HG03378 (cell line): ENCODE measurements at regions not wholly inside any gene's neighbourhood (a gene's known extent, or its start where the extent isn't known, plus 50 kb on each side); places are given as distances from the start of the nearest gene placed in this dataset.

Experiments used
- ATAC-seq: cut with Tn5 transposase; IDR thresholded peaks from one replicate; pipeline ENCODE4 v1.9.1; 2021; ENCODE audit warnings: mild to moderate bottlenecking, moderate library complexity; ENCODE audit not compliant: unreplicated experiment

DNA sequence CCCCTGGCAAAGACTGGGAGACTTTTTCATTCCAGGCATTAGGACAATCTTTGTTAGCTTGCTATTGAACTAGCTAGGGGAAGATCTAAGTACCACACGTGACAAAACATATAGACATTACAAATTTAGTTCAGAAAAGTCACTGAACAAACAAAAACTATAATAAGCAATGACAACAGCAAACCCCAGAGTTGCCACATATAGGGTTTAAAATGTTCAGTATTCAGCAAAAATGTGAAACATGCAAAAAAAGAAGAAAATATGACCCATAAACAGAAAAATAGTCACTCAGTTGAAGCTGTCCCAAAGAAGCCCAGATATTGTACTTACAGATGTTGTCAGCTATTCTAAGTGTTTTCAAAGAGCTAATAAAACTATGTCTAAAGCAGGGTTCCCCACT, 431.1 kb upstream of the CDH2 start:
- ATAC-seq, result no peak

GRCh38 chr18:28606686-28607085, 429.8 kb upstream of the CDH2 start:
- no peak for ATAC-seq

GRCh38 chr18:28602391-28602790, 425.5 kb upstream of the CDH2 start:
- no peak for ATAC-seq

DNA sequence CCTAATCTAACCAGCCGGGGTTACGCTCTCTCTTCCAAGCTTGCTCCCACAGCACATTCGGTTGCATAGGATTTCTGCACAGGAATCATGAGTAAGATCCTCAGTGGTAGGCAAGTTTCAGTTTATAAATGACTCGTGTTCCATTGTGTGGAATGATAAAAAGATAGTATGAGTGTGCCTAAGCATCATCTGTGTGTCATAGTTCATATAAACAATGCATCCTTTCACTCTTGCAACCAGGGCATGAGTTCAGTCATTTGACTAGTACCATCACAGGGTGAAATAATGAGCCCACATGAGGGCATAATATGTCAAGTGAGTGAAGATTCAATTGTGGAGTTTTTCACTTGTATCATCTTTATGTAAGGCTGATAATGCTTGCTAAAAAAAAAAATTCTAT, 417.1 kb upstream of the CDH2 start:
- no peak for ATAC-seq

- ATAC-seq, result no peak
Observed at GRCh38 chr18:28588884-28589549, 412.1 kb upstream of the CDH2 start.

DNA sequence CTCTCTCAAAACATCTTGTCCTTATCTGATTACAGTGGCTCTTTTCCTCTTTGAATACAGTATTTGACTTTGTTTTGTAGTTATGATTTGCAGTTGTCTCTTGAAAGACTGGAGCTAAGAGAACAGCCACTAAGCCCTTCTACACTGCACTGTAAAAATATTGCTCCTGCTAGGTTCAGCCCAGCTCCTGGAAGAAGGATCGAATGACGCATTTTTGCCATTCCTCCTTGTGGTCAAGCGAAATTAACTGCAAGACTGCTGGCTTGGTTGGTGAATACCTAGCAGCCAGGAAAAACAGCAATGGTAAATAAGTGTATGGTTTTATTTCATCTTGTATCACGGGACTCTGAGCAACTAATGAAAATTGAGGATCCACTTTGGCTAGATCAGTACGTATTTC, 407.8 kb upstream of the CDH2 start:
- ATAC-seq, result no peak

GRCh38 chr18:28582724-28583123, 405.8 kb upstream of the CDH2 start:
- no peak for ATAC-seq

DNA sequence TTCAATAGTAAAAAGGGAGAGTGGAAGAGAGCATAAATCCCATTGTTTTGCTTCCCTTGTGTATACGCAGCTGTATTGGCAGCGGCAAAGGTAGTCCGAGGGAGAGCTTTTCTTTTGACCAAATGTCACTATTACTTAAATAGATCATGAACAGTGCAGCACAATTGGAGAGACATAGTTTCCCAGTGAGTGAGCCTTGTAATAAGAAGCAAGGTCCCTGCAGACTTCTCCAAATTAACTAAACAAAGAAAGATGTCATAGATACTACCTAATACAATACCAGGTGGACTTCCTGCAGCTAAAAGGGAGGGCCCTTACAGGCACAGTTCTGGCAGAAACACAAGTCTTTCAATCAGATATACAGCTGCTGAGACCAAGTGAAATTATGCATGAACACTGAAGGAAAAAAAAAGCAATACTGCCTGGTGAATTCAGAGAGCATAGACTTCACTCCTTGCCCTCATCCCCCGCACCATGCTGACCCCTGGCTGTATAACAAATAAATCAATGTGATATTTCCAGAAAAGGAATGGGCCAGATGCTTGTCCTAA, 404.7 kb upstream of the CDH2 start:
- no peak for ATAC-seq

DNA sequence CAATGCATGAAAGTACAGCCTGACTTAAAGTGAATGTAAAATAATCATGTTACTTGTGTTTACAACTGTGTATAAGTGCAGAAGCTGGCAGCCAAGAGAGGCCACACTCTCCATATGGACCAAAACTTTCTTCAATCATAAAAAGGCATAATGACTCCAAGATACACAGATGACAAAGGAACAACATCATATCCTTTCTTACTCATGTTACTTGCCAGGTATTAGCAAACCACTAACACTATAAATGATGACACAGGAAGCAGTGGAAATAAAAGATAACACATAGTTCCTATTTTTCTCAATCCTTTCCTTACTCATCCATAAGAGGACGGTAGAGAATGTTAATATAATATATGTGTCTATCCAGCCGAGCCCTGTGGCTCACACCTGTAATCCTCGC, 400.0 kb upstream of the CDH2 start:
- ATAC-seq, result no peak

DNA sequence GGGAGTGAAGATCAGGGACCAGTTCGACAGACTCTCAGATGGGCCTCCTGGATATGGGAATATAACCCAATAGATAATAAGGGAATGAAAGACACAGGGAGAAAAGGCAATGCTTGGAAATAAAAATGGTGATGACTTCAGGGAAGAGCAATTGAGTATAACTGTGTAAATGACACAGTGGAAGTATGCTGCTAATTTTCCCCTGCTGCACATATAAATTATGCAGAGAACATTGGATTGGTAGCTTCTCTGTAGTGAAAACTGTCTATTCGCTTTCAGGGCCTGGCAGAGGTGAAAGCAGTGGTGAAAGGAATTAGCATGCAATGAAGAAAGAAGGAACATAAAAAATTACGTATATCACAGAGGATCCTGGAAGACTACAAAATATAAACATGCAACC, 398.2 kb upstream of the CDH2 start:
- no peak for ATAC-seq

DNA sequence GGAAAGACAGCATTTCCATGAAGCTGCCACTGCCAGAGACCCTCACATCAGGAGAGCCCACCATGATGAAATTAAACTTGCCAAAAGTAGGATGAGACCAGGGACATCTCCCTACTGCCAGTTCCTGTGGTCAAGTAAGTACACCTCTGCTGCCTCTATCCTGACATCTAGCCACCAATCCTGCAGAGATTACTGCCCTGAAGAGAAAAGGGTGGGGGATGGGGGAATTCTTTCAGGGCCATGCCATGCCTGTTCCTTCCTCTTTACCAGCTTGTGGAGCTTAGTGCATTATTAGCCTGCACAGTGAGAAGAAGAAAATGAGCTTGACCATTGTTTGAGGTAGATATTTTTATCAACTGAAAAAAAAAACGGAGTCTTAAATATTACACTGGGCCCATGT, 397.2 kb upstream of the CDH2 start:
- ATAC-seq, result no peak

- no peak for ATAC-seq
Observed at GRCh38 chr18:28571929-28572328, 395.0 kb upstream of the CDH2 start.

DNA sequence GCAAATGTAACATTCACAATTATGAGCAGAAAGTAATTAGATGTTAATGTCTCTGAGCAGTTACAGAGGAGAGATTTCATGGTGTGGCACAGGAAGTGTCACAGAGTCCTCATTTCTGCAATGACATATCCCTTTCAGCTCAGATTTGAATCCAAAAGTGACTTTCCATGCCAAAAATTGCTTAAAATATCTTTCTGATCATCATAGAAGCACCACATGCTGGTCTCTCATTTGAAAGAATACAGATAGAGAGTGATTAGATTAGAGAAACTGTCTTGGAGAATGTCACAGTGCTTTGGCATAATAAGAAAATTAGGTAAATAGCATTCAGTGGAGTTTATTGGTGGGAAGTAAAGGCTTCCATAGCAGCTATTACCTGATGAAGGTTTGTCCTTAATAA, 383.4 kb upstream of the CDH2 start:
- no peak for ATAC-seq

DNA sequence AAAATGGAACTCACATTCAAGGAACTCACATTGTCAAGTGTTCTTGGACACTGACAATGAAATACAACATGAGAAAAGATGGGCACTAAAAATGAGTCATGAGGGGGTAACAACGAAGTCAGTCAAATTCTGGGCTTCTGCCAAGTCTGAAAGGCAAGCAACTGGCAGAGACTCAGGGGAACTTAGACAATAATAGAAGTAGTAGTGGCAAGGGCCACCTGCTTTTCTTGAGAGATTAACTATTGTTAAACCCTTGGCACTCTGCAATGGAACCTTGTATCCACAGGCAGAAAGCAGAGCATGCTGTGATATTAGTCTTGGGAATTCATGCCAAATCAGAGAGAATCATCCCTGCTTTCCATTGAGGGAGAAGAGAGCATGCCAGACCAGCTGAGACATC, 382.6 kb upstream of the CDH2 start:
- no peak for ATAC-seq

DNA sequence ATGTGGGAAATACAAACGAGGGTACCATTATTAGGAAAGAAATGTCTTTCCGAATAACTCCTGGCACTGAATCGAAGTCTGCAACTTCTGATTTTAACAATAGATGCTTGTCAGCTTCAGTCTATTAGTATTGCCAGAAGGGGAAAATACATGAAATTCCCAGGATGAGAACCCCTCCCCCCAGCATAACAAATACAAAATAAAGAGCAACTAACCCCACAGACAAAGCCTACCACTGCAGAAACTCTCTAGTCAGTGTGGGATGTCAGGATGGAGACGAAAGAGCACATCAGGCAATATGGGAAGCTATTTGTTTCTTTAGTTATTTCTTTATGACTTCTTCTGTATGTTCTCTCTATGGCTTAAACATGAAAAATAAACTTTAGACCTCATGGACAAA, 365.0 kb upstream of the CDH2 start:
- no peak for ATAC-seq

DNA sequence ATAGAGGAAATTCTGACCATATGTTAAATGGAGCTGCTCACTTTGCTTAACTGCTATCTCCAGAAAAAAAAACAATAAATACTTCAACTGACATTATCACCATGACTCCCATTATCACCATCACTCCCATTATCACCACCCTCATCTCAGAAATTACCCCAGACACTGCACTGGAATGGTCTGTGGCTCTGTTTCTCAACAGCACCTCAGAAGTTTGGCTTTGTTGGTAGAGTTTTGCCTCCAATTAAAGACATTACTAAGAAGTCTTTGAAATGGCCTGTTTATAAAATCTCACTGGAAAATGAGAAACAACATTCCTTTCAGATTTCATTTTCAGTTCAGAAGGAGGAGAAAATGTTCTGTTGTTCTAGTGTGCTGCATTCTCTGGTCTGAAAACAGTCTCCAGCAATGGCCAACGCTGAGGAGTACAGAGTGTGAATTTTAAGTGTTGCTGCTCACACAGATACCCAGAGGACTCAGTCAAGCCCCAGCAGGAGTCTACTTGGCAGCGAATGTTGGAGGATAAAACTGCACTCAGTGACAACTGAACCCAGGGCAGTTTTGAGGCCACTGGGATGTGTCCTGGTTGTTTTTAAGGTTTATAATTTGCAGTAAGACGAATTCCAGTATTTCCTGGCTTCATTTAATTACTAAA, 364.5 kb upstream of the CDH2 start:
- ATAC-seq, result no peak

GRCh38 chr18:28529644-28530043, 352.7 kb upstream of the CDH2 start:
- ATAC-seq, result no peak

- no peak for ATAC-seq
Observed at GRCh38 chr18:28526196-28526595, 349.3 kb upstream of the CDH2 start.

DNA sequence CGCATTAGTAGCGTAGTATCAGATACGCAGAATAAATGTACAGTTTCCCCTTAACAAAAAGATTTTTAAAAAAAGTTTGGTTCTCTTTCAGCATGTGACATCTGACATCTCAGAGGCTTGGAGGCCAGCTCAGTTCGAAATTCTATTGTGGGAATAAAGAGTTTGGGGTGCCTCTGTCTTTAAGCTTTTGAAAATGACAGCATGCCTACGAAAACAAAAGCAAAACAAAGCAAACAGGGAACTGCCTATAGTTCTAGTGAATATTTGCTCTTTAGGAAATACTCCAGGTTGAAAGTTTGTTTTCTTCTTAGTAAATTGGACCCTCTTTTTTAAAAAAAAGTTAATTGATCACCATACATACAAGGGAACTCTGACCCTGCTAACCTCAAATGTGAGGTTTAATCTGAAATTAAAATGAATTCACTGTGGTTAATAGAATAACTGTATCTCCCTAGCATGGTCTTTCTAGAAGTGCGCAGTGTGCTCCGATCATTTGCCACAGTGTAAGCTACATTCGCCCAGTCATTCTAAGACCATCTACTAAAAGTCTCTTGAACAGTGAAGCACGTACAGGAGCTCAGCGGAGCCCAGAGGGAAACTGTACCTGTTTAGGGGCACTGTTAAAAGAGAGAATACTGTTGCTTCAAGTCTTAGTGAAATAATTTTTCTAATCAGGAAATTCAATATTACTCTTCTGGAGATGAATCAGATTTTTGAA, 347.0 kb upstream of the CDH2 start:
- no peak for ATAC-seq

DNA sequence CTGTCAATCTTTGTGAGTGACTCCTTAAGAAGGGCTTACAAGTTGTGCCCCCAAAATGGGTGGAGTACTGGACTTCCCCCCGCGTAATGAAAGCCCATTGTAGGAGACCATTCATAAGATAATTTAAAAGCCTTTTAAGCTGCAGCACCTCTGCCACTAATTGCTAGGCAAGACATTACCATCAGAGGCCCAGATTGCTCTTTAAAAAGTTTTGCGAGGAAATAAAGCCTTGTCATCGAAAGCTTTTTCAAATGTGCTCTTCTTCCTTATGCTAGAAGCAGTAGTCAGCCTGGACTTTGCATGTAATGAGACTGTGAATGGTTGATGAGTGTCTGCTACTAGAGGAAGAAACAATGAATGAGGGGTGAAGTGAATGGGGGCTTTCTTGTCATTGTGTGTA, 345.3 kb upstream of the CDH2 start:
- ATAC-seq, result no peak

GRCh38 chr18:28519997-28520396, 343.1 kb upstream of the CDH2 start:
- no peak for ATAC-seq

DNA sequence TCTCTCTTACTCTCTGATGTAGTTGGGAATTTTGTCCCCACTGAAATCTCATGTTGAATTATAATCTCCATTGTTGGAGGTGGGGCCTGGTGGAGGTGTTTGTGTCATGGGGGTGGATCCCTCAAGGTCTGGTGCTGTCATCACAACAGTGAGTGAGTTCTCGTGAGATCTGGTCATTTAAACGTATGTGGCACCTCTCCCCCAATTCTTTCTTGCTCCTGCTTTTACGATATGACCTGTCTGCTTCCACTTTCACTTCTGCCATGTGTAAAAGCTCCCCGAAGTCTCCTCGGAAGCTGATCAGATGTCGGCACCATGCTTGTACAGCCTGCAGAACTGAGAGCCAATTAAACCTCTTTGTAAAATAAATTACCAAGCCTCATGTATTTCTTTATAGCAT, 337.8 kb upstream of the CDH2 start:
- ATAC-seq, result no peak
